Brain microvascular endothelial cell (primary cell): ENCODE measurements at regions not wholly inside any gene's neighbourhood (a gene's known extent, or its start where the extent isn't known, plus 50 kb on each side); places are given as distances from the start of the nearest gene placed in this dataset.

ENCODE experiments used
- DNase-seq: peaks from one replicate; pipeline ENCODE4 v3.0.0-alpha.2; 2020
- H3K27ac ChIP-seq: fragments of 250-450 bp; sonication (Bioruptor Pico); 2 replicates; pipeline ENCODE4 v1.5.1; 2020; ENCODE audit warnings: mild to moderate bottlenecking, moderate library complexity
- H3K27me3 ChIP-seq: fragments of 250-450 bp; sonication (Bioruptor Pico); replicated peaks from 2 replicates; pipeline ENCODE4 v1.5.1; 2020; ENCODE audit warnings: mild to moderate bottlenecking
- H3K36me3 ChIP-seq: fragments of 250-450 bp; sonication (Bioruptor Pico); replicated peaks from 2 replicates; pipeline ENCODE4 v1.5.1; 2020; ENCODE audit warnings: mild to moderate bottlenecking
- H3K4me3 ChIP-seq: 2 replicates; pipeline ENCODE4 v1.5.1; 2011; ENCODE audit warnings: low read depth, mild to moderate bottlenecking, control low read depth, low read length, moderate library complexity
- in situ Hi-C: cut with HindIII; loops from 2 replicates; pipeline ENCODE4 v1.10.0; 2017; ENCODE audit warnings: low sequenced_read_pairs, low pct_ligation_motif_present
- TF ChIP-seq, protein P1 (sequence below): IDR thresholded peaks from 2 replicates; pipeline ENCODE4 v1.5.1; 2011; ENCODE audit warnings: low read depth, mild to moderate bottlenecking, moderate library complexity, low read length, control low read depth, inconsistent platforms; ENCODE audit errors: missing control alignments

DNA sequence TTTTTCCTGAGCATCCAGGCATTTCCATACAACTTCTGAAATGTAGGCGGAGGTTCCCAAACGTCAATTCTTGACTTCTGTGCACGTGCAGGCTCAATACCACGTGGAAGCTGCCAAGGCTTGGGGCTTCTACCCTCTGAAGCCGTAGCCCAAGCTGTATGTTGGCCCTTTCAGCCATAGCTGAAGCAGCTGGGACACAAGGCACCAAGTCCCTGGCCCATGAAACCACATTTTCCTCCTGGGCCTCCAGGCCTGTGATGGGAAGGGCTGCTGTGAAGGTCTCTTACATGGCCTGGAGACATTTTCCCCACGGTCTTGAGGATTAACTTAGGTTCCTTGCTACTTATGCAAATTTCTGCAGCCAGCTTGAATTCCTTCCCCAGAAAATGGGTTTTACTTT, 103.6 kb downstream of the NREP start:
- Histone ChIP-seq H3K4me3 (no peak overlapping the region), H3K36me3 (no peaks in the 10 kb centered on the region), H3K27ac (no peak overlapping the region), H3K27me3 (no peaks in the 10 kb centered on the region)
- in situ Hi-C loops = no loop called here
- TF ChIP-seq, protein P1, sequence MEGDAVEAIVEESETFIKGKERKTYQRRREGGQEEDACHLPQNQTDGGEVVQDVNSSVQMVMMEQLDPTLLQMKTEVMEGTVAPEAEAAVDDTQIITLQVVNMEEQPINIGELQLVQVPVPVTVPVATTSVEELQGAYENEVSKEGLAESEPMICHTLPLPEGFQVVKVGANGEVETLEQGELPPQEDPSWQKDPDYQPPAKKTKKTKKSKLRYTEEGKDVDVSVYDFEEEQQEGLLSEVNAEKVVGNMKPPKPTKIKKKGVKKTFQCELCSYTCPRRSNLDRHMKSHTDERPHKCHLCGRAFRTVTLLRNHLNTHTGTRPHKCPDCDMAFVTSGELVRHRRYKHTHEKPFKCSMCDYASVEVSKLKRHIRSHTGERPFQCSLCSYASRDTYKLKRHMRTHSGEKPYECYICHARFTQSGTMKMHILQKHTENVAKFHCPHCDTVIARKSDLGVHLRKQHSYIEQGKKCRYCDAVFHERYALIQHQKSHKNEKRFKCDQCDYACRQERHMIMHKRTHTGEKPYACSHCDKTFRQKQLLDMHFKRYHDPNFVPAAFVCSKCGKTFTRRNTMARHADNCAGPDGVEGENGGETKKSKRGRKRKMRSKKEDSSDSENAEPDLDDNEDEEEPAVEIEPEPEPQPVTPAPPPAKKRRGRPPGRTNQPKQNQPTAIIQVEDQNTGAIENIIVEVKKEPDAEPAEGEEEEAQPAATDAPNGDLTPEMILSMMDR = no peak
- no peak for DNase-seq

DNA sequence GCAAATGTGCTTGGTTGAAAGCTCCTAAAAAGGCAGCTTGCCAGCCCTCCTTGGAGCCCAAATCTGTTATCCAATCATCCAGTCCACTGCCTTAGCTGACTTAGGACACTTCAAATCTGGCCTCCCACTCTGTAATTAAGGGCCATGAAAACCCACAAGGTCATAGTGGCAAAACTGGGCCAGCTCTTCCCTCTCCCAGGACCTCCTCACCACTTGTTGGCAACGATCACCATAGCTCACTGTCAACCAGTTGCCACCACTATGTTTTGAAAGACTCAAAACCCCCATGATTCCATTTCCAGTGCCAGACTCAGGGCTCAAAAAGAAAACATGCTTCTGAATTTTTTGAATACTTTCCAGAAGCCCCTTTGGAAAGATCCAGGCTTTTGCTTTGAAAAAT, 107.5 kb downstream of the NREP start:
- DNase-seq = no peak
- in situ Hi-C loops = no loop called here
- Histone ChIP-seq H3K27ac (no peak overlapping the region), H3K27me3 (no peaks in the 10 kb centered on the region), H3K4me3 (no peak overlapping the region), H3K36me3 (no peaks in the 10 kb centered on the region)
- TF ChIP-seq, protein P1 = no peak

DNA sequence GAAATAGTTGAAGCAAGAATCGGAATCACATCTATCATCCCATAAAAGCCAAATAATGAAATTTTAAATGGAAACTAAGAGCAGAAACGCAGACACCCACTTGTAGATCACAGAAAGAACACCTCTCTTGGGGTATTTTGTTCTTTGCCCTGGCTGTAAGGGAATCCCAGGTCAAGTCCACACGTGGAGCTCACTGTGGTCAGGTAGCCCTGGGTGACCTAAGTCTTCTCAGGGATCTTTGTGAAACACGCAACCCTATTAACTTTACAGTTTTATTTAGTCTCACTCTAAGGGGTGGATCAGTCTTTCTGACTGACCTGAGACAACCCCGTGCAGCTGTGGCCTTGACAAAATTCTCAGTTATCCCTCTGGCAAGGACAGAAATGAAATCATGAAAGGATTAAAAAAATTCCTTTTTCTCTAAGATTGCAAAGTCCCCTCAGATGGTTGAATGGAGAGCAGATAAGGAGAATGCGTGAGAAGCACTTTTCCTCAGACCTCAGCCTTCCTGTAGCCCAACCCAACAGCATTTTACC, 111.6 kb downstream of the NREP start:
- no peak for DNase-seq
- TF ChIP-seq, protein P1 = no peak
- no peaks in the 10 kb centered on the region for H3K27me3 ChIP-seq
- no peak overlapping the region for H3K4me3 ChIP-seq
- no peaks in the 10 kb centered on the region for H3K36me3 ChIP-seq
- H3K27ac ChIP-seq = no peak overlapping the region
- in situ Hi-C loops = no loop called here

DNA sequence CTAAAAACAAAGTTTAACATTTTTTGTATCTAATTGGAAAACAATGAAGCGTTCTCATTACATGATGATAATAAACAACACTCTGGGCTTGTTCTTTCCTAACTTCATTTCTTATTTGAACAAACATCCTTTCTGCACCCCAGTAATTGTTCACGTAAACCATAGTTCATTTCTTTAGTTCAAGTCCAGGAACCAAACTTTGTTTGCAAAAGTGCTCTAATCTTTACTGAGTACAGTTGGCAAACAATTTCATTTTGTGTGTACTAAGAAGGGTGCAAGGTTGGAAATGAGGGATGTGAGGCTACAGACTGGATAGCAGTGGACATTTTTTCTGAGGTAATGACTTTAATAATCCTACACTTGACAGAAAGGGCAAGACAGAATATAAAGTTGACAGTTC, 113.5 kb downstream of the NREP start:
- TF ChIP-seq, protein P1 = no peak
- H3K4me3 ChIP-seq = no peak overlapping the region
- in situ Hi-C loops = no loop called here
- no peak for DNase-seq
- H3K27ac ChIP-seq = no peak overlapping the region
- no peaks in the 10 kb centered on the region for H3K27me3 ChIP-seq
- H3K36me3 ChIP-seq = no peaks in the 10 kb centered on the region

DNA sequence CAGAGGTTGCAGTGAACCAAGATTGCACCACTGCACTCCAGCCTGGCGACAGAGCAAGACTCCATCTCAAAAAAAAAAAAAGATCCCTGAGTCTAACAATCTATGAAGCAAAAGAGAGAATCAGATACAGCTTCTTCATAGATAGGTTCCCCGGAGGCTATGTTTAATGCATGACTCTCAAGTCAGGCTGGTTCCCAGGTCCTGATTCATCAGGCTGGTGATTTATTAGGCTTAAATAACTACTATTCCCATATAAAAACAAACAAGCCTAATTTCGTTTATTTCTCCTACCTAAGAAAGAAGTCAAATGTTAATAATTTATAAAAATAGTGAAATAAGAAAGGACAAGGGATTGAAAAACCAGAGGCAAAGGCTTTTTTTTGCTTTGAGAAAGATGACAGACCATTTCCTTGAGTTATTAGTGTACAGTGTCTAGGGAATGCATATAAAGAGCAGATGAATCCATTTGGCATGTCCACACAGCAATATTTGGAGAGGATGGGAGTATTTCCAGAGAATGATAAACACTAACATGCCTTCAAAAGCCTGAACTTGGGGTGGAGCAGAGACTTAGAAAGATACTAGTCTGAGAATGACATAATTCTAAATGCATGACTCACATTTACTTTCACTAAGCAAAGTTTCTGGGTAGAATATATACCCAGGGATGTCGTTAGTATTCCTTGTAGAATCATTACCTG, 115.3 kb downstream of the NREP start:
- in situ Hi-C loops = no loop called here
- Histone ChIP-seq H3K27me3 (no peaks in the 10 kb centered on the region), H3K36me3 (no peaks in the 10 kb centered on the region), H3K4me3 (no peak overlapping the region), H3K27ac (no peak overlapping the region)
- TF ChIP-seq, protein P1 = no peak
- DNase-seq = peak; percentile 52

DNA sequence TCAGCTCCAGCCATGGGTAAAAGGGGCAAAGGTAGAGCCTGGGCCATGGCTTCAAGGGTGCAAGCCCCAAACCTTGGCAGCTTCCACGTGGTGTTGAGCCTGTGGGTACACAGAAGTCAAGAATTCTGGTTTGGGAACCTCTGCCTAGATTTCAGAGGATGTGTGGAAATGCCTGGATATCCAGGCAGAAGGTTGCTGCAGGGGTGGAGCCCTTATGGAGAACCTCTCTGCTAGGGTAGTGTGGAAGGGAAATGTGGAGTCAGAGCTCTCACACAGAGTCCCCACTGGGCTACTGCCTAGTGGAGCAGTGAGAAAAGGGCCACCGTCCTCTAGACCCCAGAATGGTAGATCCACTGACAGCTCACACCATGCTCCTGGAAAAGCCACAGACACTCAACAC, 117.1 kb downstream of the NREP start:
- Histone ChIP-seq H3K4me3 (no peak overlapping the region), H3K27me3 (no peaks in the 10 kb centered on the region), H3K27ac (no peak overlapping the region), H3K36me3 (no peaks in the 10 kb centered on the region)
- no peak for DNase-seq
- TF ChIP-seq, protein P1 = no peak
- in situ Hi-C loops = no loop called here
